H4 (cell line): ENCODE measurements at regions not wholly inside any gene's neighbourhood (a gene's known extent, or its start where the extent isn't known, plus 50 kb on each side); places are given as distances from the start of the nearest gene placed in this dataset.

Source experiments
- DNase-seq: peaks from one replicate; pipeline ENCODE4 v3.0.0-alpha.2; 2015; ENCODE audit warnings: low spot score

DNA sequence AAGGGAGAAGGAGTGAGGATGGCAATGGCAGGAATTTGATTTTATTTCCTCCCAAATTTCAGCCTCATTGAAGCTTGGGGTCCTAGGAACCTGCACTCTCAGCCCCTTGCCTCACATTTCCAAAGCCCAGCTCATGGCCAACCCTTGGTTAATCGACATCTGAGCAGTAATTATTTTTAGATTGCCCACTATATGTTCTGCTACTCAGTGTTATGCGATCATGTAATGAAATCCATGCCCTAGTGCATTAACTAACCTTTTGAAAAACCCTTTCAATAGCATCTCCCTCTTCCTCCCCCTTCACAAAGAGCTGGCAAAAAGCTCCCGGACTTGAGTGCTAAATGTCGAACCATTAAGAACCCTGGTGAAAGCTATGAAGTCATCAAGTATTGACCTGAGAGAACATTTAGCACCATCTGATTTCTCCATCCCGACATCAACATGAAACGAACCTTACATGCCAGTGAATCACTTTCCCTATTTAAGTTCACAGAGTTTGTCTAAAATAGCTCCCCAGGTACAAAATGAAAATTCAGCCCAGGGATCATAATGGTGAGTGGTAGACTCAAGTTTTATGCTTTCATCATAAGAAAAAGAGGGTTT lies 59.2 kb upstream of the RPS6KA3 start:
- DNase-seq, result no peak

DNA sequence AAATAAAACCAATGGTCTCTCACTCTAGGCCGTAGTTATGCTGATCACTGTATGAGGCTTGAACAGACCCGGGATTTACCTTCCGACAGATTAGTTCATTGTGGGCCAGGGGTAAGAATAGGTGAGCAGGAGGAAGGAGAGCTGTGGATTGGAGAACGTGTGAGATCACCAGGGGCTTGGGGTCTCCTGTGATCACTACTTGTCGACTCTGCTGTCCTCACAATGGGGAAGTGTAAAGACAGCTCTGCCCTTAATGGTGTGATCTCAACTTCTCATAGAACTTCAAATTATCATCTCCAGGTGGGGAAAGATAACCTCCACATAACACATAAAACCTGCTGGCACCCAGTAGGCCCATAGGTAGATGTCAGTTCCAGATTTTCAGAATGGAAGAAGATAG lies 56.2 kb upstream of the RPS6KA3 start:
- no peak for DNase-seq

DNA sequence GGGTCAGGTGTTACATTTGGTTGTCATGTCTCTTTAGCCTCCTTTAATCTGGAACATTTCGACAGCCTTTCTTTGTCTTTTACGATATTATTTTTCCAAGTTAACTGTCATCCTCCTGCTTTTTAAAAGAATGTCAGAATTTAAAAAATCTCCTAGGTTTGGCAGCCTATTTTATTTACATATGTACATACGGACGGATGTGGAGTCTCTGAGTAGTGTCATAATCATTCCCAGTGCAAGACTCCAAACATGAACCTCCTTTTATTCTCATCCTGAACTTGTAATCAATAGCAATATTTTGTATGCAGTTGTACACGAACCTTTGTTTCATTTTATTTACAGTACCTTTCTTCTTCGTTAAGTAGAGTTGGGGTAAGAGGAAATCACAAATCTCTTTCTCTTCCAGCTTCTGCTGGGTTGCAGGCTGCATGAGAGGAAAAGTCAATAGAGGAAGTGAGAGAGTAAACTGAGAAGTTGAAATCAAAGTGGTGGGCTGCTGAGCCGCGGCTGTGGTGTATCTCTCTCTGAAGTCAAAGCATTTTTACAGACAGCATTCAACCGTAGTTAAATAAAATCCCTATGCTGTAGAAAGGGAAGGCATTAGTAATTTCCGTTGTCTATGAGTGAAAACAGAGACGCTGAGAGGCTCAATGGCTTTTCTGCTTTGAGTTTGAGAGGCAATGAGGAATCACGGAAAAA lies 53.9 kb upstream of the RPS6KA3 start:
- no peak for DNase-seq

DNA sequence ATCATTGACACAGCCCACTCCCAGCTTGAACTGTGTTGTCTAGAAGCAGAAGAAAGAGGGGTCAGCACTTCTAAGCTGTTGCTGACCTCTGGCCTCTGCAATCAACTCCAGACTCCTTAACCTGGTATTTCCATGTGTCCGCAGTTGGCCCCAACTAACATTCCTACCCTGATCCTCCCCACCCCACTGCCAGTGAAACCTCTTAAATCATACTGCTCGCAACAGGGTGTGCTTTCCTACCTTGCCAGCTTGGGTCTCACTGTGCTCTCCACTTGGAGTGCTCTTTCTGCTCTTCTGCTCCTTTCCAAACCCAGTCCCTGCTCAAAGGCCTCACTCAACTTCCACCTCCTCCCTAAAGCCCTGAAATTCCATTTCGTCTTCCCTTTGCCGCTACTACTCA lies 52.3 kb upstream of the RPS6KA3 start:
- no peak for DNase-seq

DNA sequence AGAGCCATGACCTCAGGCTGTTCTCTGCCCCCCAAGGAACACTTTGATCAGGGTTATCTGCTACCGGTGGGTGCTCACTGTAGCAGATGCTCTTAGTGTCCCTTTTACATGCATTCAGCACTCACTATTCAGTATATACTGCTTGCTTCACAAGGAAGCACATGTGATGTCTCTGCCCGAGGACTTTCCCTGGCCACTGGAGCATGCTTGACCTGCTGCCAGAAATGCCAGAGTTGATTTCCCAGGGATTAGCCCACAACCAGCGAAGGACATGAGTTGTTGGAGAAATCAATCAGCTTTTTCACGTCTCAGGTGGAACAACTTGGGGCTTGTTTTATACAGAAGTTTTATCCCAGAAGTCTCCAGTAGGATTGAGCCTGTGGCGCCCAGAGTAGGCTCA lies 51.2 kb upstream of the RPS6KA3 start:
- no peak for DNase-seq
